Left renal pelvis (tissue), 4 donors: ENCODE measurements at regions not wholly inside any gene's neighbourhood (a gene's known extent, or its start where the extent isn't known, plus 50 kb on each side); places are given as distances from the start of the nearest gene placed in this dataset.

Experiments
- DNase-seq, 4 donors: peaks; one replicate each; pipeline ENCODE4 v3.0.0-alpha.2; 2013; ENCODE audit warnings: low read depth in 4 of 4, low spot score in 3 of 4

DNA sequence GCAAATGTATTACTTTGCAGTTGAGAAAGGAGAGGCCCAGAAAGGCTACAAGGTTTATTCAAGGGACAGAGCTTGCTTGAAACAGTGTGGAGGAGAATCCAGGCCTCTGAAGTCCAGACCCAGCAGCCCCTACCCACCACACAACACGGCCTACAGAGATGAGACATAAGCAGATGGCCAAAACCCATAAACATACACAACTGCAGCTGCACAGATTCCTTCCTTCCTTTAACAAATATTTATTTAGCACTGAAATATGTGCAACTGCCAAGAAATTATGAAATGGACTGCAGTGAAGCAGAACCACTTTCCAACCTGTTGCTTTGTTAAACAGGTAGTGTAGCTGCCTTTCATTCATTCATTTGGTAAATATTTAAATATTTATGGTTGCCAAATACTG, 122.3 kb downstream of the SPATA19 start:
- DNase-seq: no peak

DNA sequence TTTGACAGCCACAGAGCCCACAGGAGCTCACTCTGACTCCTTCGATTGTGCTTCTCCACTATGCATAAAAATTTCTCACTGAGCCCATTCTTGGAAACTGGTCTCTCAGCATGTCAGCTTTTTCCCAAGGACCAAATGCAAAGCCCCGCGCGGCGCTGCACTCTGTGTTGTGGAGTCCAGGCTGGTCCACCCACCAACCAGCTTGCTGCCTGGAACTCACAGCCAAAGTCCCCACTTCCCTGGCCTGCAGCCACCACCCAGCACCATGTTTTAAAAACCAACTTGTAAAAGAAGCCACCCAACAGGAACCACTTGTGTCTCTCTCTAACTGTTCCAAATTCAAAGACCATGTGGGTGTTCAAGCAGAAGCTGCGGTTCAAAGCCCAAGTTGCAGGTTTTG, 124.4 kb downstream of the SPATA19 start:
- DNase-seq: no peak

DNA sequence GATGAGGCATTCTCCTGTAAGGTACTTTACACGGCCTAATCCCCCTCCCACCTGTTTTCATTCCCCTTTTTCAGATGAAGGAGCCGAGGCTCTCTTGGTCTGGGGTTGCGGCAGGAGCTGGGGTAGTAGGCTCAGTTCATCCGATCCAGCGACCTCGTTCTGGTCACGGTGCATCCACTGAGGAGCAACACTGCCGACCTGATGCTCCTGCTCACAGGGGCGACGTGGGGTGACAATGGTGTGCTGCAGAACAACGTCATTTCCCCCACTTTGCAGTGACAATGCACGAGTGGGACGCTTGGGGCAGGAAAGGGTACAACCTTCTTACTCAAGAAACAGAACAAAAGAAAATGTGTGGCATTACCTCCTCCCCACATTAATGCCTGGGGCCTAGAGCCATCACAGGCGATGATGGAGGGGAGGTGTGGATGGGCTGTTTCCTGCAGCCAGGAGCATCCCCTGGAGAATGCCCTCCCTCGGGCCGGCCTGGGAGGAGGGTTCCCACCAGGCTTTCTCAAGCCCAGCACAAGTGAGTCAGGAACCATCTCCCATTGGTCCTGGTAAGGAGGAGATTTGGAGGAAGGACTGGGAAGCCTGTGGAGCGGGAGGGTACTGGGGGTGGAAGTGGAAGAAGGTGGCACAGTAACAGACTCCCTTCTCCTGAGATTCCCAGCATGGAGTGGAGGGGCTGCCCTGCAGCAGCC, 125.6 kb downstream of the SPATA19 start:
- DNase-seq: no peak

DNA sequence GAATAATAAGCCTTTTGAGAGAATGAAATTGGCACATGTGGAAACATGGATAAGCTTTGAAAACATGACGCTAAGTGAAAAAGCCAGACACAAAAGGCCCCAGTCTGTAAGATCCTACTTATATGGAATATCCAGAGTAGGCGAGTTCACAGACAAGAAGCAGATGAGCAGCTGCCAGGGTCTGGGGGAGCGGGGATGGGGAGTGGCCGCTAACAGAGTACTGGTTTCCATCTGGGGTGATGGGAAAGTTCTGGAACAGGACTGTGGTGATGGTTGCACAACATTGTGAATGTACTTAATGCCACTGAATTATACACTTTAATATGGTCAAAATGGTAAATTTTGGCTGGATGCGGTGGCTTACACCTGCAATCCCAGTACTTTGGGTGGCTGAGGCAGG, 126.5 kb downstream of the SPATA19 start:
- no peak for DNase-seq

DNA sequence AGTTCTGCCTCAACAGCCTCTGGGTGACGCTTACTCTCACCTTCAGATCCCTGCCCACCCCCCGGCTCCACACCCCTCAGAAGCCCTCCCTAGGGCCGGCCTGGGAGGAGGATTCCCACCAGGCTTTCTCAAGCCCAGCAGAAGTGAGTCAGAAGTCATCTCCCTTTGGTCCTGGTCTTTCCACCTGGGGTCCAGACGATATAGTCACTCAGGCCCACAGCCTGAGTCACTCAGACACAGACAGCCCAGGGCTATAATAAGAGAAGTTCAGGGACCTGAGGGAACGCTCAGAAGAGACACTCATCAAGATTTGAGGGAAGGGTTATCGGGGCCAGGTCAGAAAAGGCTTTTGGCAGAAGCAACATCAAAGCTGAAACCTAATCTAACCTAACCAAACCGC, 127.1 kb downstream of the SPATA19 start:
- DNase-seq: no peak

DNA sequence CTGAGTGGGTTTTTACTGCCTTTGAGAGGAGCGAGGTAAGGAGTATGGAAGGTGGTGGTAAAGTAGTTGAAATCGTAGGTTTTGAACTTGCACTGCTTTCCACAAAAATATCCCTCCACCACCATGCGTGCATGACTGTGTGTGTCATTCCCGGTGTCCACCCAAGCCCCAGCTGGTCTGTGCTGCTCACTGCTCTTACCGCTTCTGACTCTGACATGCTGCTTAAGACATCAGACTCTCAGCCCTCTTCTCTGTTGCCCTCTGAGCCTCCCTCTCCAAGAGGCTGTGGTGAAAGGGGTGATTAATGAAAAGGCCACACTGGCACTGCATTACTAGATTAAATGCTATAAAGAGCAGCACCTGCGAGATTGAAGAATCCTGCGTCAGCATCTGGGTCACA, 128.7 kb downstream of the SPATA19 start:
- DNase-seq: no peak

DNA sequence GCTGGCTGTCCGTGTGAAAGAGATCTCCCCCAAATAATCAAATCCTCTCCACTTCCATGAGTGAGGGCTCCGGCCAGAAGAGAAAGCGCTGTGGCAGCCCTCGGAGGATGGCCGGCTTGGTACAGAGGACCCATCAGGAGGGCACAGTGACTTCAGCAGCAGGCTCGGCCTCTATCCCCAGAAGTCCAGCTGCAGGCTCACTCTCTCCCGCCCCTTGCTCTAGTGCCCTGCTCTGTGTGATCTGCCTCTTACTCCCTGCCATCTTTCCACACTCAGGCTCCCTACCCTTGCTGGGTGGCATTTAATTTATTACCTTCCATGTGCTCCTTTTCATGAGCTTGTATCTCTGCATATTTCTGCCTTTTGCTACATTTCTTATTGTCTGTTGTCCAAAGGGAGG, 129.7 kb downstream of the SPATA19 start:
- no peak for DNase-seq

DNA sequence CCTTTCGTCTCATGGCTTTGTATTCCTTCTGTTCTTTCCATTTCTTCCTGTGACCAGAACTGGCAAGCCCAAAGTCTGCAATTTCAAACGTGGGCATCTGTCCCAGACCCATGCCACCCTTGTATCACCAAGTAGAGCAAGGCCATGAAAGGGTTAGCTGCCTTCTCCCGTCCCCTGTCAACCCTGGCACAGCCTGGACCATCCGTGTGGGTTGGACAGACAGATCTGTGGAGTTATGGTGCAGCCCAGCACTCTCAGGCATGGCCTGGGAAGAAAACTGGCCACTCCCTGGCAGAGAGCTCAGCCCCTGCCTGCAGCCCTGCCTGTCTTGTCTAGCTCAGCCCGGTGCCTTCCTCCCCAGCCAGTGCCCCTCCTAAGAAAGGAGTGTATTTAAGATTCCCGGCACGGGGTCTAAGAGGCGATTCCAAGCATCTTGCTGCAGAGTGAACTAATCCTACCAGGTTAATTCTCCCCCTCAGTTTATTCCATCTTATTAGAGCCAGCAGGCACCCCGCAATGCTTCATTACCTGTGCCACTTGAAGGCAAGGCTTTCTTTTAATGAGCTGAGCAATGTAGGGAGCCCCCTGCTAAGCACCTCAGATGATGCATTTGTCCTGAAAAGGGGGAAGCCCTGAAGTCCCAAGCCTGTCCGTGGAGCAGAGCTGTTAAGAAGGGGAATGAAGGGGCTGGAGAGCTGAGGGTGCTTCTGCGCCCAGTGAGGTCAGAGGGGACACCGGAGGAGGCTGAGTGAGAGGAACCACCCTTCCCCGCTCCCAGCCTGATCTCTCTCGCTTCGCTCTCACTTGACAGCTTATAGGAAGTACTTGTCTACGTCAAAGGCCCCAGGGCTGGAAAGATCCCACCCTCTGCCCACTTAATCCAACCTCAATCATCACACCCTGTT, 130.6 kb downstream of the SPATA19 start:
- DNase-seq: no peak

DNA sequence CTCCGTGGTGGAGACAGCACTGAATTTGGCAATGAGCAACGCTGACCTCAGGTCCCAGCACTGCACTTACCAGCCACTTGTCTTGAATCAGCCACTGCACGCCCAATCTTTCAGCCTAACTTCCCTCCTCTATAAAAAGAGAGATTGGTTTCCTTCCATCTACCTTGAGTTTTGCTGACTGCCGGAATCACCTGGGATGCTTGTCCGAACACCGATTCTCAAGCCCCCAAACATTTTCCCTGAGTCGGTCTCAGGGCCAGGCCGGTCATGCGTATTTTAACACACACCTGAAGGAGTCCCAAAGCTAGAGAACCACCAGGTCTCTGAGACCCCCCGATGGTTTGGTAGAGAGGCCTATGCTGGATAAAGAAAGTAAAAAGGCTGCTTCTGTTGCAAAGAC, 131.5 kb downstream of the SPATA19 start:
- no peak for DNase-seq

DNA sequence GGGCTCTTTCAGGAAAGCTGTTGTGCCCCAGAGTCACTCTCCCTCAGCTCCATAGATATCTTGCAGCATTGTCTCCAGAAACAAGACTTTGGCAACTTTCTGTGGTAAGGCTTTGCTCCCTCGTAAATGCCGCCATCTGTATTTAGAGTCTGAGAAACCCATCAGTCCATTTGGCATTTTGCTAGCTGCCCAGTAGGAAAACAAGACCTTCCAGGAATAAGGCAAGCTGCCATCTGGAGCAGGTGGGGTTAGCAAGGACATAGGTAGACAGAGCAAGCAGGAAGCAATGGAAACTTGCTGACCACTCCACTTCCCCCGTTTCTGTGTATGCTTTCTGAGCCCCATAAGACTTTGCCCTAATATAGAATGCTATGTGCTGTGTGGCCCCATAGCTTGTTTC, 131.9 kb downstream of the SPATA19 start:
- DNase-seq: no peak

DNA sequence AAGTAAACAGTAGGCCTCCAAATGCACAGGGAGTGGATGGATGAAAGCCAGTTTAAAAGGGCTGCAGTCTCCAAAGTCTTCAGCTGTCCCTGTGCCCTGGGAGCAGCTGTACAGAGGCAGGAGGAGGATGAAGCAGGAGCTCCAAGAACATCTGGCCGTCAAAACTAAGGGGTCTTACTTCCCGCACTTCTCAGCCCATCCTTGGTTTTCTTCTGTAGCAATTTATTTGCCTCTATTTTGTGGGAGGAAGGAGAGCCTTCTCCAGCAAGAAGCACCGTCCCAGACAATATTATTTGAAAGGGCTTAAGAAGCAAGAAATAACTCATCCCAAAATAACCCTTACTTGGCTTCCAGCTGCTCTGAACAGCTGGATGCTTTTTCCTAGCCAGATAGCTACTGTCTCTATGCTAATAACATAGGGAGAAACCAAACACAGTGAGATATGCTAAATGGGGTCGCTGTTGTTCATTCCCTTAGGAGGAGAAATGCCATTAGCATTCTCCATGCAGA, 133.2 kb downstream of the SPATA19 start:
- DNase-seq: peak in 3 of 4 donors; percentile 28 to 60 (median 45)

DNA sequence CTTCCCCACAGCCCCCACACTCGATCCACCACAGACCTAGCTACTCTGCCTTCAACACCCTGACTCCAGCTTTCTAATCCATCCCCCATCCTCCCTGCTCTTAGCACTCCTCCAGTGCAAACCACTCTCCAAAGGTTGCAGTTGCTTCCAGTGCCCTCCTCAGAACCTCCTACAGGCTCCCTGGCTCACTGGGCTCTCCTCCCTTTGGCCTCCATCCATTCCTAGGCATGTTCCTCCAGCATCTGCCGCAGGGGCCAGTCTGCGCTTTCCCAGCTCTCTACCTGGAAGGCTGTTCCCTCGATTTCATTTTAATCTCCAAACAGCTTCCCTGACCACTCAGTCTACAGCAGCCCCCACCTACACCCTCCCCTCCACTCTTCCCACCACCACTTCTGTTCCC, 133.8 kb downstream of the SPATA19 start:
- DNase-seq: no peak

DNA sequence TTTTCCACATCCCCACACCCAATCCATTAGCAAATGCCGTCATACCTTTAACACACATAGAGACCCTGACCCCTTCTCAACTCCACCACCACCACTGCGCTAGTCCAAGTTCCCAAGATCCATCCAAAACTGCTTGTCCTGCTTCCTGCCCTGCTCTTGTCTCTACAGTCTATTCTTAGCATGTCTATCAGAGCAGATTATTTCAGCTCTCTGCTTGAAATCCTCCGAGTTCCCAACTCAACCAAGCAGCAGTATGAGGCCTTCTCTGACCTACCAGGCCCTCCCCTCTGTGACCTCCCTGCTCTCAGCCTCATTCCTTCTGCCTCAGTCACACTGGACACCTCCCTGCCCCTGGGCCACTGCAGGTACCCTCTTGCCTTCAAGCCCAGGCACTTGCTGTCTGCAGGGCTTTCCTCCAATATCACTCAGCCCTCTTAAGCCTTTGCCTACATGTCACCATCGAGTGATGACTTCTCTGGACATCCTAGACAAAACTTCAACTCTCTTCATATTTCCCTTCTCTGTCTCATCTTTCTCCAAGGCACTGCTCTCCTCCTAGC, 134.6 kb downstream of the SPATA19 start:
- DNase-seq: no peak

DNA sequence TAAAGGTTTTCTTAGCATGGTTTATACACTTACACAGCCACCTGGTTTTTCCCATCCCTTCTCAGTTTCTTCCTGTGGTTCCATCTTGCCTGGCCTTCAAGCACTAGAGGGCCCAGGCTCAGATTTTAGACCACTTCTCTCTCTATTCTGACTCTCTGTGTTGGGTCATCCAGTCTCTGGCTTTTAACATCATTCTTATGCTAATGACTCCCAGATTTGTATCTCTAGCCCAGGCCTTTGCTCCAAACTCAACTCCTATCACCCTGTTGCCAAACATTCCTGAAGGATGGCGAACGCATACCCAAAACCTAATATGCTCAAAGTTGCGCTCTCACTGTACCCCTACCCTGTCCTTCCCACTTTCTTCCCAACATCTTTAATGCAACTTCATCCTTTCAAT, 135.1 kb downstream of the SPATA19 start:
- DNase-seq: no peak

DNA sequence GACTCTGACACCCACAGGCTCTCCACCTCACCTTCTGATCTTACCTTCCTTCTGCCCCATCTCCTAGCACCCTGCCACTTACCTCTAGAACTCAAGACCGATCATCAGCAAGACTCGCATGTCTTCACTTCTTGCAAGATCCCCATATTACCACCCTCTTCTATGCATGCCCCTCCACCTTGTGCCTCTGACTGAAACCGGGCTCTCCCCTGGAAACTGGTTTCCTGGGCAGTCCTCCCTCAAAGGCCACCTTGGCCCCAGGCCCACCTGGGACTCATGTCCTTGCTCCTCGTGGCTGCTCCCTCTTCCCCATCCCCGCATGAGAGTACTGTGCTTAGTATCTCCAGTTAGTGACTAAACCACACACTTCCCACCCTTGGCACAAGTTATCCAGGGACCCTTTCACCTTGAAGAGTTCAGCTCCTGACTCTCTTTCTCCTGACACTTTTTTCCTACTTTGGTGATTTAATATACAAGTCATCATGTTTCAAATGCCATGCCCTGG, 136.7 kb downstream of the SPATA19 start:
- DNase-seq: no peak

DNA sequence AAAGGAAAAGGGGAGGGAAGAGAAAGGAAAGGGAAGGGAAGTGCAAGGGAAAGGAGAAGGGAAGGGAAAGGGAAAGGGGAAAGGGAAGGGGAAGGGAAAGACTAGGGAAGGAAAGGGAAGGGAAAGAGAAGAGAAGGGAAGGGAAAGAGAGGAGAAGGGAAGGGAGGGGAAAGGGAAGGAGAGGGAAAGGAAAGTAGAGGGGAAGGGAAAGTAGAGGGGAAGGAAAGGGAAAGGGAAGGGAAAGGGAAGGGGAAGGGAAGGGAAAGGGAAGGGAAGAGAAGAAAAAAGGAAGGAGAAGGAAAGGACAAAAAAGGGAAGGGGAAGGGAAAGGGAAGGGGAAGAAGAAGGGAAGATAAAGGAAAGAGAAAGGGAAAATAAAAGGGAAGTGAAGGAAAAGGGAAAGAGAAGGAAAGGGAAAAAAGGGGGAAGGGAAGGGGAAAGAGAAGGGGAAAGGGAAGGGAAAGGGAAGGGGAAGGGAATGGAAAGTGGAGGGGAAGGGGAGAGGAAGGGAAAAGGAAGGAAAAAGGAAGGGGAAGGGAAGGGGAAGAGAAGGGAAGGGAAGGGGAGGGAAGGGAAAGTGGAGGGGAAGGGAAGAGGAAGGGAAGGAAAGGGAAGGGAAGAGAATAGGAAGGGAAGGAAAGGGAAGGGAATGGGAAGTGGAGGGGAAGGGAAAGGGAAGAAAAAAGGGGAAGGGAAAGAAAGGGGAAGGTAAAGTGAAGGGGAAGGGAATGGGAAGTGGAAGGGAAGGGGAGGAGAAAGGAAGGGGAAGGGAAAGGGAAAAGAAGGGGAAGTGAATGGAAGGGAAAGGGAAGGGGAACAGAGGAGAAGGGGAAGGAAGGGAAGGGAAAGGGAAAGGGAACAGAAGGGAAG, 138.2 kb downstream of the SPATA19 start:
- no peak for DNase-seq

DNA sequence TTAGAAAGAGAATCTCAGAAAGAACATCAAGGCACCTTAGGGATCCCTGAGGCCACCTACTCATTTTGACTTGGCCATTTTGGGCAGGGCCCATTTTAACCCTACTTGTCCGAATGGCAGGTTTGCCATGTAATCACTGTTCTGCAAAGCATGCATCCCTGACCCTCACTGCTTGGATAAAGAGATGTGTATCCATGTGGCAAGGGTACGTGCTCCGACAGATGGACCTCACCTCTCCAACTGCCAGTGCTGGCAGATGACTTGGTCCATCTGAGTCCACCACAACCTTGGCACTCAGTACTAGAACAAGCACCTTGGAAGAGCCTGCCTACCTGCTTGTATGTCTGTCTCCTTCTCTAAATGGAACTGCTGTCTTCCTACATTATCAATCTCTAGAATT, 139.4 kb downstream of the SPATA19 start:
- no peak for DNase-seq

DNA sequence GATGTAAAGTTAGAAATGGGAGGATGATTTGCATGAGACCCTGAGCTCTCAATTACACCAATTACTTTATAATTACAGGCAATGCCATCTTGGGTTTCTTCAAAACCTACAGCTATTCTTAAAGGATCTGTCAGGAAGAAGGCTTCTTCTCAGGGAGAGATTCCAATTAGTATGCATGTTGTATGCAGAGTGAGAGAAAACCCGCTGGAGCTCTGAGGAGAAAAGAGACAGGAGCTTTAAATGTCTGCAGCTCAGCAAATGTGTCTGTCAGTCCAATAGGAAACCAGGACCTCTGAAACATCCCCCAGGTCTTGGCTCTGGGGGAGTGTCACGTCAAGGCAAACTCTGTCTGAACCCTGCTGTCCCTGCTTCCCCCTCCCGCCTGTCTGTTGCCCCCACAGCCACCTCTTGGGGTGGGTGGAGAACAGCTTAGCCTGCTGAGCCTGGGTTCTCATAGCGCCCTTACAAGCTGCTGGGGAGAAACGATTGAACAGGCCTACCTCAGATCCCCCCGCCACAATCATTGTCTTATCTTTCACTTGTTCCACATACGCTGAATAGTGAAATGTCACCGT, 140.2 kb downstream of the SPATA19 start:
- DNase-seq: no peak

DNA sequence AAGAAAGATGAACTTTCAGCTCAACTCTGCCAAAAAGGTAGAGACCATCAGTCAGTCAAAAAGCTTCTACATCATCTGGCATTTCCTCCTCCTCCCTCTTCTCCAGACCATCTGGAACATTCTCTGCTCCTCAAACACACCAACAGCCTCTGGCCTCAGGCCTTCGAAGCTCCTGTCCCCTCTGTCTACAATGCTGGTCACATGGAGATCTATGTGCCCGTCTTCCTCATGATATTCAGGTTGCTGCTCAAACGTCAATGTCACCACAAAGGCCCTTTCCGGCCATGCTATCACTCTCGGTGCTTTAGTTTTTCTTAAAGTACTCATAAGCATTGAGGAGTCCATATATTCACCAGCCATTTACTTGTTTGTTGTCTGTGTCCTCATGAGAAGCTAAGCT, 146.2 kb downstream of the SPATA19 start:
- no peak for DNase-seq

DNA sequence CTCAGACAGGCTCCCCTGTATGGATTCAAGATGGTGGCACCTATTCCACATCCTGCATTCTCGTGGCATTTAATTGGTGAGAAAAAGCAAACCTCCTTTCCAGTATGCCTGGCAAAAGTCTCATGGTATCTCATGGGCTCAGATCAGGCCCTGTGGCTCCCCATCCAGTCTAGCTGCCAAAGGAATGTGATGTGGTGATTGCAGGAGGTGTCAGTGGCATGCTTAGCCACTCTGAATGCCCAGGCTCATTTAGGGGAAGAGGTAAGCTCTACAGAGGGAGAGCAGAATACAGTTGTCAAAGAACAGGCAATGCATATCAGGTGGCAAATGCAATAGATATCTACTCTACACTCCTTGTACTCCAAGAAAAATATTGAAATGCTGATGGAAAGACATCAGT, 146.7 kb downstream of the SPATA19 start:
- no peak for DNase-seq
